ENCODE measurements at regions not wholly inside any gene's neighbourhood (a gene's known extent, or its start where the extent isn't known, plus 50 kb on each side); places are given as distances from the start of the nearest gene placed in this dataset.

GRCh38 chr9:23542438-23542837, 283.6 kb downstream of the ELAVL2 start:
- TF ChIP-seq CTCF (conservative IDR thresholded peaks at IDR 0.05 in 1 of 2, IDR thresholded peaks at IDR 0.05 in 1 of 2; ENCODE audit: extremely low read depth in 1 of 2, insufficient read depth in 1 of 2, low read depth in 1 of 2, low read length in 2 of 2) (no peak), EZH2 (IDR thresholded peaks at IDR 0.05; ENCODE audit: borderline replicate concordance, low read length) (no peak)
